Stimulated activated effector memory CD8-positive, alpha-beta T cell treated with anti-CD3 and anti-CD28 coated beads, Interleukin-12 subunit alpha, Interleukin-12 subunit beta, amount 100 ng/mL, for 72 hours (primary cell): ENCODE measurements at regions not wholly inside any gene's neighbourhood (a gene's known extent, or its start where the extent isn't known, plus 50 kb on each side); places are given as distances from the start of the nearest gene placed in this dataset.

Experiments used
- ATAC-seq: fragments of 150-1000 bp; cut with Tn5 transposase; 2 replicates; pipeline ENCODE4 v1.10.0; 2021
- DNase-seq, 2 donors: peaks; one replicate each; pipeline ENCODE4 v3.0.0; 2021 to 2022; ENCODE audit warnings: low spot score in 2 of 2
- H3K27ac Mint-ChIP-seq: one replicate; pipeline ENCODE4 v1.8.0; 2022; ENCODE audit warnings: mild to moderate bottlenecking, mixed read lengths
- H3K36me3 Mint-ChIP-seq: one replicate; pipeline ENCODE4 v1.8.0; 2022; ENCODE audit warnings: mild to moderate bottlenecking, mixed read lengths
- H3K4me1 Mint-ChIP-seq: one replicate; pipeline ENCODE4 v1.8.0; 2022; ENCODE audit warnings: mixed read lengths
- H3K4me3 Mint-ChIP-seq: one replicate; pipeline ENCODE4 v1.8.0; 2022; ENCODE audit warnings: mild to moderate bottlenecking, mixed read lengths
- H3K9me3 Mint-ChIP-seq: one replicate; pipeline ENCODE4 v1.8.0; 2022; ENCODE audit warnings: mixed read lengths

GRCh38 chr14:22152161-22152870 is 436.7 kb downstream of the DAD1 start:
- ATAC-seq = no peak
- Mint-ChIP-seq H3K4me3 (no peak overlapping the region), H3K4me1 (no peaks in the 10 kb centered on the region), H3K9me3 (no peaks in the 10 kb centered on the region), H3K27ac (no peak overlapping the region), H3K36me3 (no peaks in the 10 kb centered on the region)
- no peak for DNase-seq

- Mint-ChIP-seq H3K4me3 (no peak overlapping the region), H3K4me1 (no peaks in the 10 kb centered on the region), H3K27ac (no peak overlapping the region), H3K36me3 (no peaks in the 10 kb centered on the region), H3K9me3 (no peaks in the 10 kb centered on the region)
- no peak for DNase-seq
- ATAC-seq = no peak
Observed at GRCh38 chr14:22151121-22151520, 437.9 kb downstream of the DAD1 start.

GRCh38 chr14:22149058-22149457 is 440.0 kb downstream of the DAD1 start:
- no peak for DNase-seq
- H3K36me3 Mint-ChIP-seq = no peaks in the 10 kb centered on the region
- no peak overlapping the region for H3K27ac Mint-ChIP-seq
- no peak for ATAC-seq
- H3K4me3 Mint-ChIP-seq = no peak overlapping the region
- H3K9me3 Mint-ChIP-seq = no peaks in the 10 kb centered on the region
- no peaks in the 10 kb centered on the region for H3K4me1 Mint-ChIP-seq

DNA sequence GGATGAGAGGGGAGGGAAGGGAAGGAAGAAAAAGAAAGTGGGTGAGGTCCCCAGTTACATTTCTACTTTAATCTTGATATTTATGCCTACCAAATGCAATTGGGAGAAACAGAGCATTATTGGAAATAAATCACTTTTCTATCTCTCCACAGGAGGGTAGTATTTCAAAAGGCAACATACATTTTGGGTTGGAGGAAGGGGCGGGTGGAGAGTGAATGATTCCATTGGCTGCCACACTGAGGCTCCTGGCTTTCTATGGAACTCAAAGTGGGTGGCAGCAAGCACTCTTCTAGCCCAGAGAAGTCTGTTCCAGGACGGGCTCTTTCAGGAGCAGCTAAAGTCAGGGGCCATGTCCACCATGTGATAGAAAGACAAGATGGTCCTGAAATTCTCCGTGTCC is 441.3 kb downstream of the DAD1 start:
- Mint-ChIP-seq H3K9me3 (no peaks in the 10 kb centered on the region), H3K4me1 (no peaks in the 10 kb centered on the region), H3K27ac (peak overlapping the region; percentile 64), H3K36me3 (no peaks in the 10 kb centered on the region), H3K4me3 (peak overlapping the region; percentile 33)
- DNase-seq = no peak
- ATAC-seq = no peak

DNA sequence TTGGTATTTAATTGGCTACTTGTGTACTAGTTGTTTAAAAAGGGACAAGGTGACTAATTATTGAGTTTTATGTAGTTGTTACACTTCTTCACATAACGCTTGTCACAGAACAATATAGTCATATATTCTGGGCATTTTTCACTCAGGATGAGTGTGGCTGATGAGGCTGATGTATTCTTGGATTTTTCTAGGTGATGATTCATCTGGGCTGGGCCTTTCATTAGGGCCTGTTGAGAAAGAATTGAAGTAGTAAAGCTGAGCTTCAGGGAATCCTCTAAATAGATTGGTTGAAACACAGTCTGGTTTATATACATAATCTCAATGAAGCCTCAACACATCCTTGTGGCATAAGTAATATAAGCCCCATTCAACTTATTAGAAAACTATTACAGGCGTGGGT is 445.7 kb downstream of the DAD1 start:
- ATAC-seq (peak; percentile 62), DNase-seq (no peak)
- H3K27ac Mint-ChIP-seq = no peak overlapping the region

GRCh38 chr14:22140633-22141032 is 448.4 kb downstream of the DAD1 start:
- no peaks in the 10 kb centered on the region for H3K36me3 Mint-ChIP-seq

More for the DNA sequence above, 445.7 kb downstream of the DAD1 start:
- H3K4me3 Mint-ChIP-seq = no peak overlapping the region
- no peaks in the 10 kb centered on the region for H3K4me1 Mint-ChIP-seq
- no peaks in the 10 kb centered on the region for H3K36me3 Mint-ChIP-seq
- H3K9me3 Mint-ChIP-seq = no peaks in the 10 kb centered on the region

DNA sequence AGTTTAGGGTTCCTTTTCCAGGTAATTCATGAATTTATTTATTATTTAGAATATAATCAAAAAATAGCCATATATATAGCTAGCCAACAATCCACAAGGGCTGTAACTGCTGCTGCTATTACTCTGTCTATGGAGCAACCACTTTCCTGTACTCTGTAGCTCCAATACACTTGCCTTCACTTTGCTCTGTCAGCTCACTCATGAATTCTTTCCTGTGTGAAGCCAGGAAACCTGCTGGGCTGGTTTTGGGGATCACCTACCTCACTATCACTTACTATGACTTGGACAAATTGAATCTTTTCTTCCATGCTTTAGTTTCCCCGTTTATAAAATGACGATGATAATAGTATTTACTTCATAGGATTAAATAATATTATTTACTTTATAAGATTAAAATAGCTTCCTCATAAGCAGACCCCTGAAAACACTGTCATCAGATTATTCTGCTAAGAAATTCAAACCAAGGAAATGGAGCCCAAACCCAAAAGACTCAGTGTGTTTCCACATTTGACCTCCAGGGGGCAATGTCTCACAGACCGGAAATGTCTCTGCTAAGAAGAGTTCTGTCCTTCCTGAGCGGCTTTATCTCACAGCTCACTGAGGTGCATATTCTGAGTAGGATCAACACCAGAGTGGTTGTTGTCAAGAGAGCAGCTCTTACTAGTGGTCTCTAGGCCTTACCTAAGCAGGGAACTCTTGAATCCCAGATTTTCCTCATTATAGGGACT is 457.1 kb downstream of the DAD1 start:
- H3K4me1 Mint-ChIP-seq = no peaks in the 10 kb centered on the region
- H3K36me3 Mint-ChIP-seq = no peaks in the 10 kb centered on the region
- ATAC-seq (no peak), DNase-seq (peak in 1 of 2 donors; percentile 51)
- H3K9me3 Mint-ChIP-seq = no peaks in the 10 kb centered on the region
- no peak overlapping the region for H3K4me3 Mint-ChIP-seq
- no peak overlapping the region for H3K27ac Mint-ChIP-seq

More at GRCh38 chr14:22140633-22141032, 448.4 kb downstream of the DAD1 start:
- Mint-ChIP-seq H3K4me1 (no peaks in the 10 kb centered on the region), H3K4me3 (no peak overlapping the region), H3K9me3 (no peaks in the 10 kb centered on the region), H3K27ac (no peak overlapping the region)
- DNase-seq (no peak), ATAC-seq (no peak)

DNA sequence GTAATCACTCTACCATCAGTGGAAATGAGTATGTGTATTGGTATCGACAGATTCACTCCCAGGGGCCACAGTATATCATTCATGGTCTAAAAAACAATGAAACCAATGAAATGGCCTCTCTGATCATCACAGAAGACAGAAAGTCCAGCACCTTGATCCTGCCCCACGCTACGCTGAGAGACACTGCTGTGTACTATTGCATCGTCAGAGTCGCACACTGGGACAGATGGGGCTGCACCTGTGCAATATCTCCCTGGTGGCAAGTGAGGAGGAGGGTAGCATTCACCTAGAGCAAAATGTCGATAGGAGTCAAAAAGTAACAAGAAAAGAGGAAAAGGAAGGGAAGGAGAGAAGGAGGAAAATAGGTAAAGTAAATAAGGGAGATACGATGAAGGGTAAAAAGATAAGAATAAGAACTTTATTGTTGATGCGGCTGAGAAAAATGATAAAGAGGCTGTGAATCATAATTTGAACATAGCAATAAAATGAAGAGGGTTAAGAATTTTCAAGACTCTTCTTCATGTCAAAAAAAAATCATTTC is 450.5 kb upstream of the OR4E1 start:
- ATAC-seq (no peak), DNase-seq (no peak)
- Mint-ChIP-seq H3K27ac (no peak overlapping the region), H3K36me3 (no peaks in the 10 kb centered on the region), H3K4me1 (peaks cover 6% of the 10 kb centered on the region), H3K9me3 (no peaks in the 10 kb centered on the region), H3K4me3 (peak overlapping the region; percentile 57)

DNA sequence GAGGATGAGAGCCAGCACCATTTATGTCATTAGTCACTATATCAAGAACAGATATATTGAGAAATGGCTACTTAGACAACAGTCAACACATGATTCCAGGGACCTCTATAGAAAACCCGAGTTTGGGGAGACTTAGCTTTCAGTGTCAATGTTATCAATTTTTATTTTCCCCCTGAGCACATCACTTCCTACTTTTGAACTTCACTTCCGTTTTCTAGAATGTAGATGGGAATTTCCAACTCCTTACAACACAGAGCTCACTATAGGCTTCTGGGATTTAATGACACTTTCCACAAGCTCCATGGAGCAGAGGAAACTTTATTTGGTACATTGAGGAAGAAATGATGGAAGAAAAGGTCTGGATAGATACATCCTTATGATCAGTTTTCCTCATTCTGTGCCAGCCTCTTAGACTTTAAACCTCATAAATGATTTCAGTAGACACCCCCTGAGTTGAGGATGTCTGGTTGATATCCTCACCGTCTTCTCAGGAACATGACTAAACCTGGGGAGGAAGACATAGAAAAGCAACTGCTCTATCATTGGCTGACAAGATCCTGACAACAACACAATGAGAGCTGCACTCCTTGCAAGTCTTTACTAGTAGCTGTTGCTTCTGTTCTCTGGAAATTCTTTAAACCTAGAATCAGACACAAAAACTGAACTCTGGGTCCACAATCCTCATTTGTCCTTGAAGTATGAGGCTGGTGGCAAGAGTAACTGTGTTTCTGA is 449.4 kb upstream of the OR4E1 start:
- Mint-ChIP-seq H3K4me3 (peak overlapping the region; percentile 57), H3K36me3 (no peaks in the 10 kb centered on the region), H3K27ac (no peak overlapping the region), H3K9me3 (no peaks in the 10 kb centered on the region), H3K4me1 (peaks cover 6% of the 10 kb centered on the region)
- peak; percentile 51 for ATAC-seq
- DNase-seq = no peak

- Mint-ChIP-seq H3K4me1 (peaks cover 6% of the 10 kb centered on the region), H3K9me3 (no peaks in the 10 kb centered on the region), H3K36me3 (no peaks in the 10 kb centered on the region), H3K27ac (no peak overlapping the region), H3K4me3 (peak overlapping the region; percentile 57)
- no peak for ATAC-seq
- no peak for DNase-seq
Observed at GRCh38 chr14:22122227-22122818, 448.7 kb upstream of the OR4E1 start.

DNA sequence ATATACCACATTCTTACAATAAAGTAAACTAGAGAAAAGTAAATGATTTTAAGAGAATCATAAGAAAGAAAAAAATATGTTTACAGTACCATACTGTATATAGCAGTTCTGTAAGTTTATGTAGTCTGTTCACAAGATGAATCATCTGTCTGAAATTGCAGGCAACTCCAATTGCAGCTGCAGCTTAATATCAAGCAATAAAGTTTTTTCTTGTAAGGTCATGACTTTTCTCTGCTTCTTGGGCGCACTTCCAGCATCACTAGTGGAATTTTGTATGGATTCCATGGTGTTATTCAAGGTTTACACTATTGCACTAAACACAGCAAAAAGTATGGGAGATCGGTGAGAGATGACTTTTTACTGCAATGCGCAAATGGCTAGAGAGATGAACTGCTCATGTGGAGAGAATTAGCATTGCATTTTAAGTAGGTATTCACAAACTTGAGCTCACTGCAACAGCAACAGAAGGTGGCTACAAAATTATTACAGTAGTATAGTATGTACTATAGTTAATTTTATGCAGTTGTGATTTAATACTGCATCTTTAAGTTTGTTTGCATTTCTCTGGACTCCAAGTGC is 445.4 kb upstream of the OR4E1 start:
- H3K36me3 Mint-ChIP-seq = no peaks in the 10 kb centered on the region
- ATAC-seq (no peak), DNase-seq (no peak)
- no peak overlapping the region for H3K4me3 Mint-ChIP-seq
- no peaks in the 10 kb centered on the region for H3K9me3 Mint-ChIP-seq
- H3K27ac Mint-ChIP-seq = no peak overlapping the region
- peaks cover 6% of the 10 kb centered on the region for H3K4me1 Mint-ChIP-seq

GRCh38 chr14:22113401-22113800 is 439.8 kb upstream of the OR4E1 start:
- no peaks in the 10 kb centered on the region for H3K36me3 Mint-ChIP-seq
- peak overlapping the region; percentile 42 for H3K4me3 Mint-ChIP-seq
- H3K4me1 Mint-ChIP-seq = no peaks in the 10 kb centered on the region
- ATAC-seq (no peak), DNase-seq (no peak)
- no peaks in the 10 kb centered on the region for H3K9me3 Mint-ChIP-seq
- no peak overlapping the region for H3K27ac Mint-ChIP-seq

DNA sequence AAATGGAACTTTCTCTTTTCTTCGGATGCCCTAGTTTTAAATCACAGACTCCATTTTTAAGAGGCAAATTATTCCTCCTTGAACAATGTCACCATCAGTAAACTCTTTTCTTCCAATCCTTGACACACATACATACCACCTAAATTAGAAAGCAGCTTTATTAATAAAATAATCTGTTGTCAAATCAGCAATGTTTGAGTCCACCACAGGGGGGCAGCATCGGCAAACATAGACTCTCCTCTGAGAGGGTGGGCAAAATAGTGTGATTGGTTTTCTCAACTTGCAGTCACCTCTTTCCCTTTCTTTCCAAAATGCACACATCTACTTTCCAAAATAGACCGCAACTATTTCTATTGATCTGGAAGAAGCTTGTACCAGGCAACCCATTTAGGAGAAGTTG is 438.4 kb upstream of the OR4E1 start:
- peak; percentile 3 to 49 for DNase-seq
- Mint-ChIP-seq H3K9me3 (no peaks in the 10 kb centered on the region), H3K4me1 (no peaks in the 10 kb centered on the region), H3K36me3 (no peaks in the 10 kb centered on the region), H3K27ac (no peak overlapping the region), H3K4me3 (peak overlapping the region; percentile 46)
- ATAC-seq = no peak

DNA sequence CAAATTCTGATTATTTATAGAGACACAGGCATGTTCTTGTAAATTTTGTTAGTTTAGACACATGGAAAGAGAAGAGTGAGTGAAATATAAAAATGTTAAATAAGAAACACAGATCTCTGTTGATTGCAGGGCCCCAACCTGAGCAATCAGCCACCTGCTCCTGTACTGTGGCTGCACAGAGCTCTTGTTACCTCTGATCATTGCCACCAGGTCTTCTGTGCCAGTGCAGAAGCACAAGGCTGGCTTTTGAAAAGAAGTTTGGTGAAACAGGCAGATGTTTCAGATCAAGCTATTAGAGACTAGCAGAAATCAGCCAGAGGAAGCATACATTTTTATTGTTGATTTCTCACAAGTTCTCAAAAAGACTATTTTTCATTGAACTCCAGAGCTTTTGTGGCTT is 434.1 kb upstream of the OR4E1 start:
- Mint-ChIP-seq H3K4me3 (no peak overlapping the region), H3K9me3 (no peaks in the 10 kb centered on the region), H3K4me1 (no peaks in the 10 kb centered on the region), H3K36me3 (no peaks in the 10 kb centered on the region), H3K27ac (peak overlapping the region; percentile 63)
- ATAC-seq = no peak
- DNase-seq = no peak
